ENCODE measurements at regions not wholly inside any gene's neighbourhood (a gene's known extent, or its start where the extent isn't known, plus 50 kb on each side); places are given as distances from the start of the nearest gene placed in this dataset.

DNA sequence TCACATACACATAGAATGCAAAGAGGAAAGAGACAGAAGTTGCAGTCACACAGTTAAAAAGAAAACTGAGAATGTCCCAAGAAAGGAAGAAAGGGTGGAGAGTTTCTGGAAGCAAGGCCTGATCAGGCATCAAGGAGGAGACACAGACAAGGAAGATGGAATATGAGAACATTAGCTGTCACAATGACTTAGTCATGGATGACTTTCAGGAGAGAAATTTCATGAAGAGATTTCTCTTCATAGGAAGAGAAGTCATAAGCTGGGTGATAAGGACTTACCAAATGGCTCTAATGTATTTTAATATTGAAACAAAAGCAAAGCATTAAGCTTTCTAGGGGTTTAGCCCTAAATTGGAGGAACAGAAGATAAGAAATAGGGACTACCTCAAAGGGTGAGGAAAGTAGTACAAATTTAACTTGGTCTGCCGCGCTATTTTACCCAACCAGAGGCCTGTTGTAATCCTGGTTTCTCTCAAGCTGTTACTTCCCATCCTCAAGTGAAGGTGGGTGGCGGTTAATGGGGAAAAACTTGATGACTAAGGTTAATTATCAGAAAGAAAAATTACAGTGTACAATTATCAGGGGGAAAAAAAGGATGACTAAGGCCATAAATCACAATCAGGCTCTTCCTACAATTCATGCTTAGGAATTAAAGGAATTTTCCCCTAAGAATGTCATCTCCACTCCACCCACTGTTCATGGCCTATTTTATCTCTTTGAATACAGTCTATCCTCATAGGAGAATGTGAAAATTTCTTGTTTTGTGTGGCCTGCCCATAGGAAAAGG is 93.9 kb upstream of the ADGRL2 start:
- Histone ChIP-seq H3K36me3 (ENCODE audit: insufficient read depth, low read length) (no peaks in the 10 kb centered on the region), H3K9me3 (ENCODE audit: low read length) (peaks cover 9% of the 10 kb centered on the region), H3K9ac (ENCODE audit: low read length) (no peak overlapping the region), H3K4me1 (ENCODE audit: low read length) (no peaks in the 10 kb centered on the region), H3K4me3 (ENCODE audit: low read length) (no peak overlapping the region), H3K79me2 (ENCODE audit: low read length) (no peaks in the 10 kb centered on the region), H3K9me2 (replicated peaks; ENCODE audit: insufficient read depth, low read length) (no peaks in the 10 kb centered on the region), H4K20me1 (ENCODE audit: insufficient read depth, low read depth, low read length) (no peaks in the 10 kb centered on the region), H3K4me2 (ENCODE audit: low read depth, low read length, poor library complexity, severe bottlenecking) (no peak overlapping the region), H3K27me3 (ENCODE audit: low read length) (no peaks in the 10 kb centered on the region), H3K27ac (ENCODE audit: low read length) (no peak overlapping the region), H2AFZ (ENCODE audit: low read length) (no peak overlapping the region)
- no peak for DNase-seq

- no peak overlapping the region for H3K4me2 ChIP-seq (ENCODE audit: low read depth, low read length, poor library complexity, severe bottlenecking)
- no peak overlapping the region for H3K9ac ChIP-seq (ENCODE audit: low read length)
Measured at GRCh38 chr1:81703756-81704463, 96.8 kb upstream of the ADGRL2 start.

GRCh38 chr1:81703391-81703755 is 97.4 kb upstream of the ADGRL2 start:
- no peak overlapping the region for H2AFZ ChIP-seq (ENCODE audit: low read length)

More at GRCh38 chr1:81703756-81704463, 96.8 kb upstream of the ADGRL2 start:
- H3K9me2 ChIP-seq (replicated peaks; ENCODE audit: insufficient read depth, low read length) = no peaks in the 10 kb centered on the region
- H3K9me3 ChIP-seq (ENCODE audit: low read length) = peaks cover 11% of the 10 kb centered on the region
- no peak overlapping the region for H3K4me3 ChIP-seq (ENCODE audit: low read length)
- H2AFZ ChIP-seq (ENCODE audit: low read length) = no peak overlapping the region
- no peaks in the 10 kb centered on the region for H4K20me1 ChIP-seq (ENCODE audit: insufficient read depth, low read depth, low read length)
- no peaks in the 10 kb centered on the region for H3K79me2 ChIP-seq (ENCODE audit: low read length)
- H3K36me3 ChIP-seq (ENCODE audit: insufficient read depth, low read length) = no peaks in the 10 kb centered on the region
- H3K27ac ChIP-seq (ENCODE audit: low read length) = no peak overlapping the region
- no peak for DNase-seq
- no peaks in the 10 kb centered on the region for H3K27me3 ChIP-seq (ENCODE audit: low read length)
- no peaks in the 10 kb centered on the region for H3K4me1 ChIP-seq (ENCODE audit: low read length)

GRCh38 chr1:81702903-81703302 is 97.8 kb upstream of the ADGRL2 start:
- Histone ChIP-seq H3K27ac (ENCODE audit: low read length) (no peak overlapping the region), H3K4me1 (ENCODE audit: low read length) (no peaks in the 10 kb centered on the region), H3K9ac (ENCODE audit: low read length) (no peak overlapping the region), H3K79me2 (ENCODE audit: low read length) (no peaks in the 10 kb centered on the region), H3K9me3 (ENCODE audit: low read length) (peaks cover 10% of the 10 kb centered on the region), H2AFZ (ENCODE audit: low read length) (no peak overlapping the region), H3K27me3 (ENCODE audit: low read length) (no peaks in the 10 kb centered on the region), H3K4me2 (ENCODE audit: low read depth, low read length, poor library complexity, severe bottlenecking) (no peak overlapping the region), H4K20me1 (ENCODE audit: insufficient read depth, low read depth, low read length) (no peaks in the 10 kb centered on the region), H3K36me3 (ENCODE audit: insufficient read depth, low read length) (no peaks in the 10 kb centered on the region), H3K4me3 (ENCODE audit: low read length) (no peak overlapping the region), H3K9me2 (replicated peaks; ENCODE audit: insufficient read depth, low read length) (no peaks in the 10 kb centered on the region)
- no peak for DNase-seq

More at GRCh38 chr1:81703391-81703755, 97.4 kb upstream of the ADGRL2 start:
- H3K4me2 ChIP-seq (ENCODE audit: low read depth, low read length, poor library complexity, severe bottlenecking) = no peak overlapping the region
- no peaks in the 10 kb centered on the region for H4K20me1 ChIP-seq (ENCODE audit: insufficient read depth, low read depth, low read length)
- H3K27ac ChIP-seq (ENCODE audit: low read length) = no peak overlapping the region
- no peaks in the 10 kb centered on the region for H3K79me2 ChIP-seq (ENCODE audit: low read length)
- H3K9me2 ChIP-seq (replicated peaks; ENCODE audit: insufficient read depth, low read length) = no peaks in the 10 kb centered on the region
- H3K9ac ChIP-seq (ENCODE audit: low read length) = no peak overlapping the region
- H3K36me3 ChIP-seq (ENCODE audit: insufficient read depth, low read length) = no peaks in the 10 kb centered on the region
- no peak overlapping the region for H3K4me3 ChIP-seq (ENCODE audit: low read length)
- DNase-seq = no peak
- no peaks in the 10 kb centered on the region for H3K27me3 ChIP-seq (ENCODE audit: low read length)
- H3K9me3 ChIP-seq (ENCODE audit: low read length) = peaks cover 10% of the 10 kb centered on the region
- no peaks in the 10 kb centered on the region for H3K4me1 ChIP-seq (ENCODE audit: low read length)

GRCh38 chr1:81702079-81702715 is 98.5 kb upstream of the ADGRL2 start:
- Histone ChIP-seq H4K20me1 (ENCODE audit: insufficient read depth, low read depth, low read length) (no peaks in the 10 kb centered on the region), H3K9me2 (replicated peaks; ENCODE audit: insufficient read depth, low read length) (no peaks in the 10 kb centered on the region), H3K36me3 (ENCODE audit: insufficient read depth, low read length) (no peaks in the 10 kb centered on the region), H3K4me3 (ENCODE audit: low read length) (no peak overlapping the region), H3K4me1 (ENCODE audit: low read length) (no peaks in the 10 kb centered on the region), H3K9me3 (ENCODE audit: low read length) (peaks cover 13% of the 10 kb centered on the region), H3K27ac (ENCODE audit: low read length) (no peak overlapping the region), H3K4me2 (ENCODE audit: low read depth, low read length, poor library complexity, severe bottlenecking) (no peak overlapping the region), H2AFZ (ENCODE audit: low read length) (no peak overlapping the region), H3K9ac (ENCODE audit: low read length) (no peak overlapping the region), H3K79me2 (ENCODE audit: low read length) (no peaks in the 10 kb centered on the region), H3K27me3 (ENCODE audit: low read length) (no peaks in the 10 kb centered on the region)
- DNase-seq = no peak

DNA sequence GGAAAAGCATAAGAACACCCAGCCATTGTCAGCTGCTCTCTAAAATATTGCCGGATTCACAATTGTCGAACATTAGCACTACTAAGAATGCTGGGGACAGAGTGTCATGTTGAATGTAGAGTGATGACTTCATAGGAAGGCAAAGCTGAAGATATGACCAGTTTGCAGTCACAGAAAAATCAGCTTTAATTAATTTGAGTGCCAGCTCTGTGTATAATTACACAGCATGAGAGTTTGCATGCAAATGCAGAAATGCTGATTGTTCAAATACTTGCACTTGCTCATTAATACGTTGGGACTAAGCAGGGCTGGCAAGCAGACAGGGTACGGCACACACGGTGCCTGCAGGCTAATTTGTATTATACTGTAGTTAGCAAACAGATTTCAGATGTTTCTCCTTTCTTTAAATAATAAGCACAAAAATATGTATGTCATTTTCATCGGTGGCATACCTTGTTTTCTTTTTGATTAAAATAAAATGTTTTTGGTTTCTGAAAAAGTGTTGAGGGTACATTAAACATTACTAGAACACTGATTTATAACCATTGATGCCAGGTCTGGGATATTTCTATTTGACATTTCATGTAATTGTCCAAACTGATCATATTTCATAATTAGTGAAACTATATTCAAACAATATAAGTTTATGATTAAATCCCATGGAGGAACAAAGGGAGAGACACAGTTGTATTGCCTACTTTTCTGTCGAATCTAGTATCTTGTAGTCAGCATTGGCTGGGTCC is 99.8 kb upstream of the ADGRL2 start:
- no peak overlapping the region for H2AFZ ChIP-seq (ENCODE audit: low read length)
- H4K20me1 ChIP-seq (ENCODE audit: insufficient read depth, low read depth, low read length) = no peaks in the 10 kb centered on the region
- no peak for DNase-seq

GRCh38 chr1:81699234-81699633 is 101.5 kb upstream of the ADGRL2 start:
- Histone ChIP-seq H3K9ac (ENCODE audit: low read length) (no peak overlapping the region), H3K4me2 (ENCODE audit: low read depth, low read length, poor library complexity, severe bottlenecking) (no peak overlapping the region), H3K9me3 (ENCODE audit: low read length) (peaks cover 20% of the 10 kb centered on the region), H3K27me3 (ENCODE audit: low read length) (no peaks in the 10 kb centered on the region), H3K79me2 (ENCODE audit: low read length) (no peaks in the 10 kb centered on the region), H3K27ac (ENCODE audit: low read length) (no peak overlapping the region), H3K9me2 (replicated peaks; ENCODE audit: insufficient read depth, low read length) (no peaks in the 10 kb centered on the region), H3K36me3 (ENCODE audit: insufficient read depth, low read length) (no peaks in the 10 kb centered on the region), H2AFZ (ENCODE audit: low read length) (no peak overlapping the region), H3K4me3 (ENCODE audit: low read length) (no peak overlapping the region), H3K4me1 (ENCODE audit: low read length) (no peaks in the 10 kb centered on the region), H4K20me1 (ENCODE audit: insufficient read depth, low read depth, low read length) (no peaks in the 10 kb centered on the region)
- DNase-seq = no peak

More for the DNA sequence above, 99.8 kb upstream of the ADGRL2 start:
- Histone ChIP-seq H3K4me3 (ENCODE audit: low read length) (no peak overlapping the region), H3K9ac (ENCODE audit: low read length) (no peak overlapping the region), H3K27ac (ENCODE audit: low read length) (no peak overlapping the region), H3K4me1 (ENCODE audit: low read length) (no peaks in the 10 kb centered on the region), H3K79me2 (ENCODE audit: low read length) (no peaks in the 10 kb centered on the region), H3K9me2 (replicated peaks; ENCODE audit: insufficient read depth, low read length) (no peaks in the 10 kb centered on the region), H3K27me3 (ENCODE audit: low read length) (no peaks in the 10 kb centered on the region), H3K36me3 (ENCODE audit: insufficient read depth, low read length) (no peaks in the 10 kb centered on the region), H3K9me3 (ENCODE audit: low read length) (peaks cover 18% of the 10 kb centered on the region), H3K4me2 (ENCODE audit: low read depth, low read length, poor library complexity, severe bottlenecking) (no peak overlapping the region)

DNA sequence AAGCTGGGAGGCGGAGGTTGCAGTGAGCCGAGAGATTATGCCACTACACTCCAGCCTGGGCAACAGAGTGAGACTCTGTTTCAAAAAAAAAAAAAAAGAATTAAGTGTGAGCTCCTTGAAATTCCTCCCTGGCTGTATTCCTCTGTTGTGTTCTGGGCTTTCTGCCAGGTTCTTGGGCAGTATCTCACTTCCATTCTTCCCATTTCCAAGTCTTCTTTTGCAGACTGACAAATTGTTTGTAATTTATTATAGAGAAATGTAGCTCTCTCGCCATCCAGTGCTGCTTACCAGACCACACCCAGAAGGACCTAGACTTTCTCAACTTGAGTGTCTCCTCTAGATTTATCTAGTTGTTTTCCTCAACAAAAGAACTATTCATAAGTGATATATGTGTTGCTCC is 105.0 kb upstream of the ADGRL2 start:
- Histone ChIP-seq H3K27me3 (ENCODE audit: low read length) (no peaks in the 10 kb centered on the region), H3K27ac (ENCODE audit: low read length) (no peak overlapping the region), H3K9ac (ENCODE audit: low read length) (no peak overlapping the region), H3K9me3 (ENCODE audit: low read length) (peaks cover 17% of the 10 kb centered on the region), H3K4me3 (ENCODE audit: low read length) (no peak overlapping the region), H3K9me2 (replicated peaks; ENCODE audit: insufficient read depth, low read length) (no peaks in the 10 kb centered on the region), H2AFZ (ENCODE audit: low read length) (no peak overlapping the region), H4K20me1 (ENCODE audit: insufficient read depth, low read depth, low read length) (no peaks in the 10 kb centered on the region), H3K36me3 (ENCODE audit: insufficient read depth, low read length) (no peaks in the 10 kb centered on the region), H3K4me1 (ENCODE audit: low read length) (no peaks in the 10 kb centered on the region), H3K4me2 (ENCODE audit: low read depth, low read length, poor library complexity, severe bottlenecking) (no peak overlapping the region), H3K79me2 (ENCODE audit: low read length) (no peaks in the 10 kb centered on the region)
- no peak for DNase-seq
